ENCODE measurements at regions not wholly inside any gene's neighbourhood (a gene's known extent, or its start where the extent isn't known, plus 50 kb on each side); places are given as distances from the start of the nearest gene placed in this dataset.

- H3K4me3 ChIP-seq: no peak overlapping the region
- no peak for DNase-seq (ENCODE audit: low spot score)
- H3K4me1 ChIP-seq: no peaks in the 10 kb centered on the region
- TF ChIP-seq, protein P1, sequence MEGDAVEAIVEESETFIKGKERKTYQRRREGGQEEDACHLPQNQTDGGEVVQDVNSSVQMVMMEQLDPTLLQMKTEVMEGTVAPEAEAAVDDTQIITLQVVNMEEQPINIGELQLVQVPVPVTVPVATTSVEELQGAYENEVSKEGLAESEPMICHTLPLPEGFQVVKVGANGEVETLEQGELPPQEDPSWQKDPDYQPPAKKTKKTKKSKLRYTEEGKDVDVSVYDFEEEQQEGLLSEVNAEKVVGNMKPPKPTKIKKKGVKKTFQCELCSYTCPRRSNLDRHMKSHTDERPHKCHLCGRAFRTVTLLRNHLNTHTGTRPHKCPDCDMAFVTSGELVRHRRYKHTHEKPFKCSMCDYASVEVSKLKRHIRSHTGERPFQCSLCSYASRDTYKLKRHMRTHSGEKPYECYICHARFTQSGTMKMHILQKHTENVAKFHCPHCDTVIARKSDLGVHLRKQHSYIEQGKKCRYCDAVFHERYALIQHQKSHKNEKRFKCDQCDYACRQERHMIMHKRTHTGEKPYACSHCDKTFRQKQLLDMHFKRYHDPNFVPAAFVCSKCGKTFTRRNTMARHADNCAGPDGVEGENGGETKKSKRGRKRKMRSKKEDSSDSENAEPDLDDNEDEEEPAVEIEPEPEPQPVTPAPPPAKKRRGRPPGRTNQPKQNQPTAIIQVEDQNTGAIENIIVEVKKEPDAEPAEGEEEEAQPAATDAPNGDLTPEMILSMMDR (IDR thresholded peaks at IDR 0.05): no peak
- no peaks in the 10 kb centered on the region for H3K9me3 ChIP-seq
- H3K27me3 ChIP-seq: no peaks in the 10 kb centered on the region
- no peaks in the 10 kb centered on the region for H3K36me3 ChIP-seq
- no peak overlapping the region for H3K27ac ChIP-seq
Measured at GRCh38 chr1:58214674-58215073, 331.9 kb downstream of the OMA1 start.

DNA sequence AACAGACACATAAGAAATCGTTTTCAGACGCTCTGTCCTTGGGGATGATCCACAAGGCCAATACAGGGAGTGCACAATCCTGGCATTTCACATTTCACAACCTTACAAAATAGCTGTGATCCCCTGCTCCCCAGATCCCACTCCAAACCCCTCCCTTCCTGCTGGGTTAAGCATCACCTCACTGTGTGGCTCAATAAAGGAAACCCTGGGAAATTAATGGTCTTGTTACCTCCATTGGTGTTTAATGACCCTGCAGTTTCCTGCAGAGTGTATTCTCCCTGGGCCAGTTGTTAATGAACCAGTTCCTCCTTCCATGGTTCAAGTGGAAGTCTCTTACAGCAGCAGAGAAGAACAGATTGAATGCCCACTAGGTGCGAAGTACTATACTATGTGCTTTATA lies 334.7 kb downstream of the OMA1 start:
- Histone ChIP-seq H3K4me1 (no peaks in the 10 kb centered on the region), H3K36me3 (no peaks in the 10 kb centered on the region), H3K27me3 (no peaks in the 10 kb centered on the region), H3K27ac (no peak overlapping the region), H3K4me3 (no peak overlapping the region), H3K9me3 (no peaks in the 10 kb centered on the region)
- TF ChIP-seq, protein P1 (IDR thresholded peaks at IDR 0.05): no peak
- no peak for DNase-seq (ENCODE audit: low spot score)

DNA sequence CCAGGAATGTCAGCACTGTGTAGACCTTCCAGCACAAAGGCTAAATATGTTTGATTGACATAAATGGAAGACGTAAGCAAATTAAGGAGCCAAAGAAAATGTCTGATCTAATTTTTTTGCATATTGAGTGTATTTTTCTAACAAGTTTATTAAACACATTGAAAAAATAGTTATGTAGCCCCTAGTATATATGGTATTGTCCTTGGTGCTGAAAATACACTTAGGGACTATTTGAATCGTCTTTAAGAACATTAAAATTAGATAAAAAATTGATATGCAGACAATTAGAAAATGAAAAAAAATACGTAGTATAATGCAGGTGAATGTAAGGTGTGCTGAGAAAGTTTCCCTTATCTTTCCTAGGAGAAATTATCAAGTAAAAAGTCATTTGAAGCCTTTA lies 337.0 kb downstream of the OMA1 start:
- H3K36me3 ChIP-seq: no peaks in the 10 kb centered on the region
- H3K4me1 ChIP-seq: no peaks in the 10 kb centered on the region
- no peaks in the 10 kb centered on the region for H3K9me3 ChIP-seq
- no peak for DNase-seq (ENCODE audit: low spot score)
- TF ChIP-seq, protein P1 (IDR thresholded peaks at IDR 0.05): no peak
- H3K27ac ChIP-seq: no peak overlapping the region
- no peaks in the 10 kb centered on the region for H3K27me3 ChIP-seq
- no peak overlapping the region for H3K4me3 ChIP-seq

- Histone ChIP-seq H3K4me1 (no peaks in the 10 kb centered on the region), H3K4me3 (no peak overlapping the region), H3K36me3 (no peaks in the 10 kb centered on the region), H3K27ac (no peak overlapping the region), H3K9me3 (no peaks in the 10 kb centered on the region), H3K27me3 (no peaks in the 10 kb centered on the region)
- DNase-seq (ENCODE audit: low spot score): no peak
- TF ChIP-seq, protein P1 (IDR thresholded peaks at IDR 0.05): no peak
Measured at GRCh38 chr1:58206749-58207148, 339.8 kb downstream of the OMA1 start.

DNA sequence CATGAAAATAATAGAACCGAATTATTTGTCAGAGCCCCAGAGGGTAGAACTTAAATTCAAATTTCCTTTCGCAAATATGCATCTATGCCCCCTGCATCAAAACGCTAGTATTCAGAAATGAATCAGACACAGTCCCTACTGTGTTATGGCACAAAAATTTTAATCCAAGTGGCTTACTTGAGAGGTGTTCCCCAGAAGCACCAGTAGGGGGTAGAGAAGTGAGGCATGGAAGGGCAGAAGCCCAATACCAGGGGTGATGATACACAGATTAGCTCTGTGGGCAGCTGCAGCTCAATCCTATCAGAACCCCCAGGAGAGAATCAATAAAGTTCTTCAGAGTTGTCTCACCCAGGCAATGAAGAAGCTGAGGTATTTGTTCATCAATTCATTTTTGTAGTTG lies 342.2 kb downstream of the OMA1 start:
- Histone ChIP-seq H3K9me3 (no peaks in the 10 kb centered on the region), H3K27ac (no peak overlapping the region), H3K4me1 (no peaks in the 10 kb centered on the region), H3K27me3 (no peaks in the 10 kb centered on the region), H3K36me3 (no peaks in the 10 kb centered on the region), H3K4me3 (no peak overlapping the region)
- TF ChIP-seq, protein P1 (IDR thresholded peaks at IDR 0.05): no peak
- DNase-seq (ENCODE audit: low spot score): no peak

GRCh38 chr1:58201492-58202106 lies 344.9 kb downstream of the OMA1 start:
- H3K9me3 ChIP-seq: no peaks in the 10 kb centered on the region
- no peak for DNase-seq (ENCODE audit: low spot score)
- TF ChIP-seq, protein P1 (IDR thresholded peaks at IDR 0.05): no peak
- no peak overlapping the region for H3K27ac ChIP-seq
- no peaks in the 10 kb centered on the region for H3K27me3 ChIP-seq
- no peak overlapping the region for H3K4me3 ChIP-seq
- H3K4me1 ChIP-seq: no peaks in the 10 kb centered on the region
- no peaks in the 10 kb centered on the region for H3K36me3 ChIP-seq

Measured in right atrium auricular region (tissue), 2 donors.